IMR-90 (cell line): ENCODE measurements at regions not wholly inside any gene's neighbourhood (a gene's known extent, or its start where the extent isn't known, plus 50 kb on each side); places are given as distances from the start of the nearest gene placed in this dataset.

Experiments used
- ATAC-seq: fragments of 200-7000 bp; cut with Tn5 transposase; 2 replicates; pipeline ENCODE4 v1.9.1; 2020; ENCODE audit warnings: low read depth, mild to moderate bottlenecking, moderate library complexity
- BruUV-seq: library from RNA; stranded (reverse); fragments of 400-500 nt; replicated peaks from 2 replicates; lab custom pipeline; 2021; lab: Mats Ljungman, UMichigan
- CTCF ChIA-PET: fragments of 300-600 bp; formaldehyde crosslinking; extraction: SDS; loops from one replicate; lab custom pipeline; 2021; ENCODE audit warnings: antibody characterized with exemption; lab: Yijun Ruan, JAX
- POLR2A ChIA-PET: fragments of 300-600 bp; sonication (Branson Sonifier 250); formaldehyde crosslinking; loops from one replicate; lab custom pipeline; 2022; ENCODE audit warnings: antibody characterized with exemption; ENCODE audit not compliant: unreplicated experiment; lab: Charles Lee
- DNase-seq: peaks from one replicate; pipeline ENCODE4 v3.0.0; 2013
- H2AFZ ChIP-seq: replicated peaks from 2 replicates; pipeline ENCODE3; 2013; ENCODE audit warnings: low read length, mild to moderate bottlenecking; ENCODE audit not compliant: poor library complexity
- H2AK5ac ChIP-seq: 2 replicates; pipeline ENCODE4 v1.6.1; 2013; ENCODE audit warnings: low read depth, low read length, inconsistent platforms
- H2AK9ac ChIP-seq: replicated peaks from 2 replicates; pipeline ENCODE3; 2013; ENCODE audit warnings: mild to moderate bottlenecking, low read depth, low read length, moderate library complexity; ENCODE audit not compliant: poor library complexity
- H2BK120ac ChIP-seq: 2 replicates; pipeline ENCODE4 v1.6.1; 2013; ENCODE audit warnings: low read depth, low read length, inconsistent platforms
- H2BK15ac ChIP-seq: 3 replicates; pipeline ENCODE4 v1.6.1; 2013; ENCODE audit warnings: low read depth, low read length, inconsistent platforms
- H2BK20ac ChIP-seq: 2 replicates; pipeline ENCODE4 v1.6.1; 2013; ENCODE audit warnings: low read depth, mild to moderate bottlenecking, inconsistent platforms, low read length, moderate library complexity
- H2BK5ac ChIP-seq: 2 replicates; pipeline ENCODE4 v1.6.1; 2013; ENCODE audit warnings: mild to moderate bottlenecking, low read depth, low read length, inconsistent platforms; ENCODE audit not compliant: poor library complexity, severe bottlenecking
- H3K14ac ChIP-seq: replicated peaks from 2 replicates; pipeline ENCODE4 v1.6.1; 2013; ENCODE audit warnings: low read depth, low read length, inconsistent platforms
- H3K18ac ChIP-seq: 2 replicates; pipeline ENCODE4 v1.6.1; 2013; ENCODE audit warnings: low read depth, low read length, control low read depth
- H3K23ac ChIP-seq: 2 replicates; pipeline ENCODE4 v1.6.1; 2013; ENCODE audit warnings: low read depth, low read length, inconsistent platforms
- H3K27ac ChIP-seq: 2 replicates; pipeline ENCODE4 v1.5.1; 2013; ENCODE audit warnings: mild to moderate bottlenecking, control low read depth, low read length; ENCODE audit not compliant: insufficient read depth
- H3K27me3 ChIP-seq: 2 replicates; pipeline ENCODE4 v1.6.1; 2013; ENCODE audit warnings: low read length; ENCODE audit not compliant: control insufficient read depth, insufficient read depth
- H3K36me3 ChIP-seq: 2 replicates; pipeline ENCODE4 v1.6.1; 2013; ENCODE audit warnings: low read length, mixed read lengths; ENCODE audit not compliant: control insufficient read depth, insufficient read depth
- H3K4ac ChIP-seq: 2 replicates; pipeline ENCODE4 v1.6.1; 2013; ENCODE audit warnings: low read depth, low read length, inconsistent platforms
- H3K4me1 ChIP-seq: 2 replicates; pipeline ENCODE4 v1.6.1; 2013; ENCODE audit warnings: low read length, mixed read lengths; ENCODE audit not compliant: control insufficient read depth, insufficient read depth
- H3K4me2 ChIP-seq: 2 replicates; pipeline ENCODE4 v1.6.1; 2013; ENCODE audit warnings: low read depth, mild to moderate bottlenecking, control low read depth, low read length, moderate library complexity
- H3K4me3 ChIP-seq: 2 replicates; pipeline ENCODE4 v1.5.1; 2013; ENCODE audit warnings: low read depth, mild to moderate bottlenecking, control low read depth, low read length, moderate library complexity; ENCODE audit not compliant: insufficient read depth
- H3K56ac ChIP-seq: 2 replicates; pipeline ENCODE4 v1.6.1; 2013; ENCODE audit warnings: low read length, inconsistent platforms; ENCODE audit not compliant: insufficient read depth; ENCODE audit errors: extremely low read depth
- H3K79me1 ChIP-seq, 2 experiments: 2 replicates each; pipeline ENCODE4 v1.6.1; 2013; ENCODE audit warnings: low read length in 2 of 2, inconsistent platforms in 1 of 2, low read depth in 1 of 2
- H3K9ac ChIP-seq: 2 replicates; pipeline ENCODE4 v1.6.1; 2013; ENCODE audit warnings: low read depth, low read length, control low read depth
- H3K9me1 ChIP-seq: 2 replicates; pipeline ENCODE4 v1.6.1; 2013; ENCODE audit warnings: low read length, inconsistent platforms; ENCODE audit not compliant: insufficient read depth
- H3K9me3 ChIP-seq: 2 replicates; pipeline ENCODE4 v1.6.1; 2013; ENCODE audit warnings: low read length; ENCODE audit not compliant: control insufficient read depth, insufficient read depth
- H4K20me1 ChIP-seq: 2 replicates; pipeline ENCODE4 v1.6.1; 2013; ENCODE audit warnings: low read length, inconsistent platforms; ENCODE audit not compliant: insufficient read depth
- H4K5ac ChIP-seq: 2 replicates; pipeline ENCODE4 v1.6.1; 2013; ENCODE audit warnings: mild to moderate bottlenecking, low read depth, low read length, control low read depth
- H4K8ac ChIP-seq, 2 experiments: 2 replicates each; pipeline ENCODE4 v1.6.1; 2013; ENCODE audit warnings: low read depth in 2 of 2, low read length in 2 of 2, control low read depth in 1 of 2, inconsistent platforms in 1 of 2
- H4K91ac ChIP-seq: 2 replicates; pipeline ENCODE4 v1.6.1; 2013; ENCODE audit warnings: low read depth, low read length, inconsistent platforms; ENCODE audit not compliant: insufficient read depth
- BHLHE40 ChIP-seq: fragments of 150-350 bp; IDR thresholded peaks from 2 replicates; pipeline ENCODE4 v1.6.1; 2016; ENCODE audit warnings: mild to moderate bottlenecking, low read depth, low read length
- CEBPB ChIP-seq: IDR thresholded peaks from 2 replicates; pipeline ENCODE4 v1.6.1; 2012; ENCODE audit warnings: low read depth, low read length, improper control_type of control experiment
- RCOR1 ChIP-seq: IDR thresholded peaks from 2 replicates; pipeline ENCODE4 v1.6.1; 2012; ENCODE audit warnings: mild to moderate bottlenecking, low read length, improper control_type of control experiment; ENCODE audit not compliant: insufficient replicate concordance
- WGBS, 2 experiments: methylation state at CpG; one replicate each; pipeline versions ENCODE4 v1.1.5 to v1.1.7; 2013; ENCODE audit warnings: missing lambda C conversion rate in 2 of 2; ENCODE audit not compliant: insufficient read length in 1 of 2; ENCODE audit errors: extremely low coverage in 2 of 2; 5-methylcytosine and 5-hydroxymethylcytosine counted together
- dilution Hi-C: fragments of 300-500 bp; cut with HindIII; formaldehyde crosslinking; loops from one replicate; pipeline ENCODE4 v1.14.3; 2018; ENCODE audit warnings: low sequenced_read_pairs; ENCODE audit not compliant: unreplicated experiment
- in situ Hi-C: fragments of 300-500 bp; cut with MboI; formaldehyde crosslinking; loops from 3 replicates; pipeline ENCODE4 v1.14.3; 2019; ENCODE audit warnings: low sequenced_read_pairs, inconsistent platforms, mixed read lengths
- intact Hi-C: fragments of 100-400 bp; cut with micrococcal nuclease; formaldehyde crosslinking; loops from 2 replicates; pipeline ENCODE4 v1.10.0; 2022
- TF ChIP-seq, protein P1 (sequence below): conservative IDR thresholded peaks from 2 replicates; pipeline ENCODE4 v1.5.1; 2012; ENCODE audit warnings: mild to moderate bottlenecking, low read depth, low read length, improper control_type of control experiment

DNA sequence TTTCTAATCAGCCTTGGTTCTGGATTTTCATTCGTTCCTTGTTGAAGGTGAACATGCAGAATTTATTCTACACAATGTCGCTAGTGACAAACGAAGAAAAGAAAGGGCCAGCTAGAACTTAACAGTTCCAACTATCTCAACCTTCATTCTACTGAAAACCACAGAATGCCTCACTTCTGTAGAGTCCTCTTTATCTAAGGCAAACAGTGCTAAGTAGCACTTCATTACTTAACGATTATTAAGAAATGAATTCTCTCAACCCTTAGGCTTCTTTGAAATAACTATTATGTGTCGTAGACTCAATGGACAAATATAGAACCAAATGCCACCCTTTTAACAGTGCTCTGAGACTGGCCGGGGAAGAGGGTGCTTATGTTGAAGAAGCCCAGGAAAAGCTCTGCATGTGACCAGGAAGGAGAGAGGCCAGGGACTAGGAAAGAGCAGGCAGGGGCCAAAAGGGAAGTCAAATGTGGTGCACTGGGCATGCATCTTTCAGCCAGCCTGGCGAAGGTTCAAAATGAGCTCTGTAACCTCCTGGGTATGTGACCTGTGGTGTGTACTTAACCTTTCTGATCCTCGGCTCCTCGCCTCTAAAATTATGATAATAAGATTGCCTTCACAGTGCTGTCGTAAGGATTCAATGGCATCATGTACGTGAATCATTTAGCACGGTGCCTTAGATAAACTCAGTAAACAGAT is 55.4 kb upstream of the BMP2 start:
- Histone ChIP-seq H3K56ac (no peak overlapping the region), H3K9me3 (no peaks in the 10 kb centered on the region), H3K27me3 (peaks cover 2% of the 10 kb centered on the region), H3K4me3 (no peak overlapping the region), H3K9ac (no peak overlapping the region), H3K4me1 (peaks cover 19% of the 10 kb centered on the region), H4K5ac (no peak overlapping the region), H3K4me2 (no peak overlapping the region), H3K27ac (no peak overlapping the region), H4K20me1 (no peaks in the 10 kb centered on the region), H2BK120ac (no peak overlapping the region), H2BK15ac (no peak overlapping the region), H4K91ac (no peak overlapping the region), H3K79me1 (no peaks in the 10 kb centered on the region), H3K4ac (no peak overlapping the region), H2AFZ (no peak overlapping the region), H2BK20ac (no peak overlapping the region), H3K9me1 (peaks cover 11% of the 10 kb centered on the region), H3K14ac (no peak overlapping the region), H4K8ac (no peak overlapping the region), H2AK5ac (no peak overlapping the region), H3K18ac (no peak overlapping the region), H3K23ac (no peak overlapping the region), H3K36me3 (no peaks in the 10 kb centered on the region), H2AK9ac (no peak overlapping the region), H2BK5ac (no peak overlapping the region)
- no TSS peak for BruUV-seq
- CTCF ChIA-PET = interaction anchor here (0.8 kb wide), 1 partner anchor 10 kb away, joined by 3 read pairs; no protein-coding TSS in a partner anchor
- 89% methylated on average over 3 of the region's 12 CpGs; no CpG with 5 or more reads in 1 of the 2 experiments for WGBS, 2 experiments
- ATAC-seq = no peak
- dilution Hi-C loops (no loop called here), in situ Hi-C loops (no loop called here), intact Hi-C loops (no loop called here)
- no peak for DNase-seq
- POLR2A ChIA-PET = no interaction called here
- TF ChIP-seq BHLHE40 (no peak), RCOR1 (no peak), CEBPB (no peak)
- TF ChIP-seq, protein P1, sequence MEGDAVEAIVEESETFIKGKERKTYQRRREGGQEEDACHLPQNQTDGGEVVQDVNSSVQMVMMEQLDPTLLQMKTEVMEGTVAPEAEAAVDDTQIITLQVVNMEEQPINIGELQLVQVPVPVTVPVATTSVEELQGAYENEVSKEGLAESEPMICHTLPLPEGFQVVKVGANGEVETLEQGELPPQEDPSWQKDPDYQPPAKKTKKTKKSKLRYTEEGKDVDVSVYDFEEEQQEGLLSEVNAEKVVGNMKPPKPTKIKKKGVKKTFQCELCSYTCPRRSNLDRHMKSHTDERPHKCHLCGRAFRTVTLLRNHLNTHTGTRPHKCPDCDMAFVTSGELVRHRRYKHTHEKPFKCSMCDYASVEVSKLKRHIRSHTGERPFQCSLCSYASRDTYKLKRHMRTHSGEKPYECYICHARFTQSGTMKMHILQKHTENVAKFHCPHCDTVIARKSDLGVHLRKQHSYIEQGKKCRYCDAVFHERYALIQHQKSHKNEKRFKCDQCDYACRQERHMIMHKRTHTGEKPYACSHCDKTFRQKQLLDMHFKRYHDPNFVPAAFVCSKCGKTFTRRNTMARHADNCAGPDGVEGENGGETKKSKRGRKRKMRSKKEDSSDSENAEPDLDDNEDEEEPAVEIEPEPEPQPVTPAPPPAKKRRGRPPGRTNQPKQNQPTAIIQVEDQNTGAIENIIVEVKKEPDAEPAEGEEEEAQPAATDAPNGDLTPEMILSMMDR = no peak
